Sigmoid colon (tissue), 4 donors: ENCODE measurements at regions not wholly inside any gene's neighbourhood (a gene's known extent, or its start where the extent isn't known, plus 50 kb on each side); places are given as distances from the start of the nearest gene placed in this dataset.

Source experiments
- EP300 ChIP-seq, 4 donors: sonication (generic); formaldehyde crosslinking; IDR thresholded peaks; one replicate each; pipeline ENCODE4 v1.6.1; 2017; ENCODE audit warnings: antibody characterized with exemption in 4 of 4
- POLR2A ChIP-seq, 2 donors: fragments of 450-650 bp; IDR thresholded peaks; one replicate each; pipeline ENCODE4 v1.6.1; 2016; ENCODE audit warnings: antibody characterized with exemption in 2 of 2, mild to moderate bottlenecking in 2 of 2, moderate library complexity in 2 of 2
- TF ChIP-seq, protein P1 (sequence below), 4 experiments: fragments of 450-650 bp in 3 of 4; fragments of 200-600 bp in 1 of 4; IDR thresholded peaks; one replicate each; pipeline ENCODE4 v1.5.1; 2016 to 2019; ENCODE audit warnings: antibody characterized with exemption in 4 of 4, mild to moderate bottlenecking in 3 of 4, moderate library complexity in 2 of 4

GRCh38 chr1:56200896-56201295, 378.5 kb downstream of the PLPP3 start:
- TF ChIP-seq, protein P1, sequence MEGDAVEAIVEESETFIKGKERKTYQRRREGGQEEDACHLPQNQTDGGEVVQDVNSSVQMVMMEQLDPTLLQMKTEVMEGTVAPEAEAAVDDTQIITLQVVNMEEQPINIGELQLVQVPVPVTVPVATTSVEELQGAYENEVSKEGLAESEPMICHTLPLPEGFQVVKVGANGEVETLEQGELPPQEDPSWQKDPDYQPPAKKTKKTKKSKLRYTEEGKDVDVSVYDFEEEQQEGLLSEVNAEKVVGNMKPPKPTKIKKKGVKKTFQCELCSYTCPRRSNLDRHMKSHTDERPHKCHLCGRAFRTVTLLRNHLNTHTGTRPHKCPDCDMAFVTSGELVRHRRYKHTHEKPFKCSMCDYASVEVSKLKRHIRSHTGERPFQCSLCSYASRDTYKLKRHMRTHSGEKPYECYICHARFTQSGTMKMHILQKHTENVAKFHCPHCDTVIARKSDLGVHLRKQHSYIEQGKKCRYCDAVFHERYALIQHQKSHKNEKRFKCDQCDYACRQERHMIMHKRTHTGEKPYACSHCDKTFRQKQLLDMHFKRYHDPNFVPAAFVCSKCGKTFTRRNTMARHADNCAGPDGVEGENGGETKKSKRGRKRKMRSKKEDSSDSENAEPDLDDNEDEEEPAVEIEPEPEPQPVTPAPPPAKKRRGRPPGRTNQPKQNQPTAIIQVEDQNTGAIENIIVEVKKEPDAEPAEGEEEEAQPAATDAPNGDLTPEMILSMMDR (IDR thresholded peaks at IDR 0.05): no peak
- TF ChIP-seq POLR2A (IDR thresholded peaks at IDR 0.05) (no peak), EP300 (IDR thresholded peaks at IDR 0.05) (no peak)
